GM23248 (cell line): ENCODE measurements at regions not wholly inside any gene's neighbourhood (a gene's known extent, or its start where the extent isn't known, plus 50 kb on each side); places are given as distances from the start of the nearest gene placed in this dataset.

ENCODE experiments used
- DNase-seq: peaks from one replicate; pipeline ENCODE4 v3.0.0-alpha.2; 2015
- H2AFZ ChIP-seq: fragments of 200-600 bp; sonication (generic); 2 replicates; pipeline ENCODE4 v1.6.1; 2016; ENCODE audit warnings: antibody characterized with exemption
- H3F3A ChIP-seq: fragments of 200-600 bp; sonication (generic); 2 replicates; pipeline ENCODE4 v1.6.1; 2016; ENCODE audit warnings: mild to moderate bottlenecking, antibody characterized with exemption, mixed run types; ENCODE audit not compliant: insufficient read depth
- H3K27ac ChIP-seq: fragments of 200-600 bp; sonication (generic); 2 replicates; pipeline ENCODE4 v1.5.1; 2016; ENCODE audit warnings: mild to moderate bottlenecking
- H3K27me3 ChIP-seq: fragments of 200-600 bp; sonication (generic); replicated peaks from 2 replicates; pipeline ENCODE4 v1.6.1; 2016; ENCODE audit warnings: mild to moderate bottlenecking; ENCODE audit not compliant: insufficient read depth
- H3K36me3 ChIP-seq: fragments of 200-600 bp; sonication (generic); 2 replicates; pipeline ENCODE4 v1.6.1; 2016; ENCODE audit warnings: low read depth, mild to moderate bottlenecking
- H3K4me1 ChIP-seq: fragments of 200-600 bp; sonication (generic); 2 replicates; pipeline ENCODE4 v1.6.1; 2016; ENCODE audit warnings: mild to moderate bottlenecking; ENCODE audit not compliant: insufficient read depth
- H3K4me2 ChIP-seq: fragments of 200-600 bp; sonication (generic); one replicate; pipeline ENCODE4 v1.6.1; 2016; ENCODE audit warnings: mild to moderate bottlenecking; ENCODE audit not compliant: unreplicated experiment
- H3K4me3 ChIP-seq: fragments of 200-600 bp; sonication (generic); 2 replicates; pipeline ENCODE4 v1.5.1; 2016; ENCODE audit warnings: mild to moderate bottlenecking
- H3K79me2 ChIP-seq: fragments of 200-600 bp; sonication (generic); 2 replicates; pipeline ENCODE4 v1.6.1; 2016; ENCODE audit warnings: mild to moderate bottlenecking; ENCODE audit not compliant: insufficient read depth
- H3K9ac ChIP-seq: fragments of 200-600 bp; sonication (generic); 2 replicates; pipeline ENCODE4 v1.6.1; 2016; ENCODE audit warnings: mild to moderate bottlenecking
- H3K9me2 ChIP-seq: fragments of 200-600 bp; sonication (generic); 2 replicates; pipeline ENCODE4 v1.6.1; 2016; ENCODE audit warnings: mixed run types, mild to moderate bottlenecking, moderate library complexity; ENCODE audit not compliant: insufficient read depth
- H3K9me3 ChIP-seq: fragments of 200-600 bp; sonication (generic); one replicate; pipeline ENCODE4 v1.6.1; 2017; ENCODE audit warnings: low read depth
- H4K20me1 ChIP-seq: fragments of 200-600 bp; sonication (generic); 2 replicates; pipeline ENCODE4 v1.6.0; 2016; ENCODE audit not compliant: insufficient read depth
- EZH2 ChIP-seq: fragments of 200-600 bp; sonication (generic); IDR thresholded peaks from 2 replicates; pipeline ENCODE4 v1.6.1; 2018; ENCODE audit warnings: antibody characterized with exemption, mild to moderate bottlenecking; ENCODE audit not compliant: insufficient read depth, poor library complexity, severe bottlenecking
- EZH2phosphoT487 ChIP-seq: fragments of 200-600 bp; sonication (generic); IDR thresholded peaks from 2 replicates; pipeline ENCODE4 v1.6.1; 2018; ENCODE audit warnings: antibody characterized with exemption, moderate library complexity, mild to moderate bottlenecking, low read depth; ENCODE audit not compliant: insufficient read depth
- WGBS, 2 experiments: methylation state at CpG; one replicate each; pipeline ENCODE4 v1.1.6; 2015 to 2017; ENCODE audit warnings: low lambda C conversion rate in 2 of 2, low coverage in 1 of 2; ENCODE audit errors: missing lambda C conversion rate in 2 of 2; 5-methylcytosine and 5-hydroxymethylcytosine counted together
- in situ Hi-C: fragments of 300-500 bp; cut with MboI; formaldehyde crosslinking; loops from 2 replicates; pipeline ENCODE4 v1.15.0; 2020

DNA sequence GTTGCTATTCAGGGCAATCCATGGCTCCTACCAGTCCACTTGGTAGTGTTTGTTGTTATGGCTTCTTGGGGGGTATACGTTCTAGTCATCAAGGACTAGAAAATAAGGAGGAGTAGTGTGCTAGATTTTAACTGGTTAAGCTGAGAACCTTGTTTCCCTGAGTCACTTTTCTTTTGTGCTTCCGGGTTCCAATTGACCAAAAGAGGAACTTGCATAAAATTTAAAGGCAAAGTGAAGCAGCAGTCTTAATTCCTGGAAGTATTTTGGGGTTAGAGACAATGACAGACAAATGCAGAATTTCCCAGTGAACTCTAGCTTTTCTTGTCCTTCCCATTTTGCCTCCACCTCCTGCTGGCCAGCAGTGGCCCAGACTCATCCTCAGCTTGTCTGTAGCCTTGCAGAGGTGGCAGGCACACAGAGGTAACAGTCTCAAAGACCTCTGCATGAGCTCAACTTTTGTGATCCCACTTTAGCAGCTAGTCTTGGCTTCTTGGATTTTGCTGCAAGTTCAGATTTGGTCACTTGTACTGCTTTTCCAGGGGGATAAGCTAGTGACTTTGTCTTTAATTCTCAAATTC is 1105.8 kb upstream of the NXPH2 start:
- DNase-seq, result no peak
- Histone ChIP-seq H3K4me2 (no peak overlapping the region), H3K9me3 (no peaks in the 10 kb centered on the region), H4K20me1 (no peaks in the 10 kb centered on the region), H3K9ac (no peak overlapping the region), H3K79me2 (no peaks in the 10 kb centered on the region), H3K4me3 (no peak overlapping the region), H3F3A (no peaks in the 10 kb centered on the region), H3K9me2 (no peaks in the 10 kb centered on the region), H3K36me3 (no peaks in the 10 kb centered on the region), H3K27me3 (no peaks in the 10 kb centered on the region), H3K27ac (no peak overlapping the region), H2AFZ (no peak overlapping the region), H3K4me1 (no peaks in the 10 kb centered on the region)
- in situ Hi-C loops, result no loop called here
- TF ChIP-seq EZH2phosphoT487, result no peak
- TF ChIP-seq EZH2, result no peak
- 10 to 15% methylated on average over 2 of the region's 2 CpGs for WGBS, 2 experiments

DNA sequence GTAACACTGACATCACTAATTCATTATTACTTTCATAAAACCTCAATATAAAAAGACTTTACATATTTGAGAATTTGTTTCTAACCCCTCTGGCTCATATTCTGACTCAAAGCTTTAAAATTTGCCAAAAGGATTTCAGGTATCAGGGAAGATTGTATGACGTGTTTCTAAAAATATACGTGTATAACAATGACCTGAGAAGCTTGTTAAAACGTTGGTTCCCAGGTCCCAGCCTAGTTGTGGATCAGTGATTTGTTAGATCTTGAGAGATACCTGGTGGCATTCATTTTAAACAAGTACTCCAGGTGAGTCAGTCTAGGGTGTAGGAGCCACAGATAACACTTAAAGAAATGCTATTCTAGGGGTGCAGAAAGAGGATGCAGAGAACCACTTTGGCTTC is 1096.8 kb upstream of the NXPH2 start:
- TF ChIP-seq EZH2 (no peak), EZH2phosphoT487 (no peak)
- Histone ChIP-seq H3K9me2 (no peaks in the 10 kb centered on the region), H3K36me3 (no peaks in the 10 kb centered on the region), H3K9ac (no peak overlapping the region), H3K9me3 (no peaks in the 10 kb centered on the region), H4K20me1 (no peaks in the 10 kb centered on the region), H3K4me2 (no peak overlapping the region), H3K27ac (no peak overlapping the region), H3K4me1 (no peaks in the 10 kb centered on the region), H2AFZ (no peak overlapping the region), H3K27me3 (no peaks in the 10 kb centered on the region), H3F3A (no peaks in the 10 kb centered on the region), H3K79me2 (no peaks in the 10 kb centered on the region), H3K4me3 (no peak overlapping the region)
- no peak for DNase-seq
- in situ Hi-C loops, result no loop called here
- WGBS, 2 experiments, result 27 to 44% methylated on average over 3 of the region's 3 CpGs

DNA sequence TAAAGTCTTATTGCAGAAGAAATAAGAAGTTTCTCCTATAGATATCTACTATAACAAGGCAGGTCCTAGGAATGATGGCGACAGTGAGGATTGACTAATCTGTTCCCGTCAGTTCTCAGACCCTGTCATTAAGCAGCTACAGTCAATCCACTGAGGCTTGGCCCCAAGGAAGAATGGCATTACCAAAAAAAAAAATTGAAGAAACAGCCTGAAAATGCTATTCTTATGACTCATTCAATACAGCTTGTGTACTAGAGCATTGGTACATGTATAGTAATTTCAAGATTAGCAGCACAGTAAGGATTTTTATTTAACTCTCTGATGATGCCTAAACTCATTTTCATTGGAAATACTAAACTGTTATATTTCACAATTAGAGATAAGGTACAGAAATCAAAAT is 1096.1 kb upstream of the NXPH2 start:
- Histone ChIP-seq H3K27ac (no peak overlapping the region), H3K79me2 (no peaks in the 10 kb centered on the region), H3K4me2 (no peak overlapping the region), H3K27me3 (no peaks in the 10 kb centered on the region), H3F3A (no peaks in the 10 kb centered on the region), H2AFZ (no peak overlapping the region), H3K4me3 (no peak overlapping the region), H4K20me1 (no peaks in the 10 kb centered on the region), H3K9ac (no peak overlapping the region), H3K9me3 (no peaks in the 10 kb centered on the region), H3K4me1 (no peaks in the 10 kb centered on the region), H3K9me2 (no peaks in the 10 kb centered on the region), H3K36me3 (no peaks in the 10 kb centered on the region)
- 67 to 71% methylated on average over 2 of the region's 2 CpGs for WGBS, 2 experiments
- no peak for DNase-seq
- in situ Hi-C loops, result no loop called here
- no peak for TF ChIP-seq EZH2
- no peak for TF ChIP-seq EZH2phosphoT487

DNA sequence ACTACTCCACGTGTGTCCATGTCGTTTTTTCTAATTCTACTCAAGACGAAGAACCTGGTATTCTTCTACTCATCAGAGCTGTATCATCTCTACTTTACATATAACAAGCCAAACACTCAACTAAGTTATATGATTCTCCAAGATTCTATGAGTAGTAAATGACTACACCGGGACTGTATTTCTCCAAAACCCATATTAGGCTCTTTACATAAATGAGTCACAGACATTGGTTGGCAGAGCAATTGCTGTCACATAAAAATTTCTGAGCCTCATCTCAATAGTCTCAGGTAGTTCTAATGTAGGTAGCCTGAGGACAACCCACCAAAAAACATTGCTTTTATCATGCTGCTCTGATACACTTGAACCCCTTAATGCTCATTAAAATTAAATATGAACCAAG is 1092.3 kb upstream of the NXPH2 start:
- DNase-seq, result no peak
- TF ChIP-seq EZH2phosphoT487, result no peak
- no peak for TF ChIP-seq EZH2
- WGBS, 2 experiments, result 31 to 38% methylated on average over 4 of the region's 4 CpGs
- H4K20me1 ChIP-seq, result no peaks in the 10 kb centered on the region
- no peak overlapping the region for H3K4me3 ChIP-seq
- no peak overlapping the region for H3K9ac ChIP-seq
- no peaks in the 10 kb centered on the region for H3K4me1 ChIP-seq
- H3K27ac ChIP-seq, result no peak overlapping the region
- no peak overlapping the region for H3K4me2 ChIP-seq
- no peaks in the 10 kb centered on the region for H3K9me3 ChIP-seq
- no peaks in the 10 kb centered on the region for H3F3A ChIP-seq
- H3K27me3 ChIP-seq, result no peaks in the 10 kb centered on the region
- no peaks in the 10 kb centered on the region for H3K9me2 ChIP-seq
- no peak overlapping the region for H2AFZ ChIP-seq
- in situ Hi-C loops, result no loop called here
- H3K79me2 ChIP-seq, result no peaks in the 10 kb centered on the region
- no peaks in the 10 kb centered on the region for H3K36me3 ChIP-seq

DNA sequence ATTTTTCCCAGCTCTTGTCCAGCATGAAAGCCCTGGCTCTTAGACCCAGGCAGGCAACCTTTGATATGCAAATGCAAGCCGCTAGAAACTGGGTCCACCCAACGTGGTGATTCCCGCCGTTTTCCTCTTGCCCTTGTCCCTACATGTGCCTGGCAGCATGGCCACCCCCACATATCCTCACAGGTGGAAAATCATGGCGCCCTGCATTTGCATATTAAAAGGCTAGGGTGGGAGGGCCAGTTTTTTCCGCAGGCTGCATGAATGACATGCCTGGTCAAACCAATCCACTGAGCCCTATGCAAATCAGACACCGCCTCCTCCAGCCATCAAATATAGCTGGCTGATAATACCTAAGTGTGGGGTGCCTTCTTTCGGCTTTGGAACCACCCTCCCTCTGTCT is 1091.8 kb upstream of the NXPH2 start:
- no peaks in the 10 kb centered on the region for H3K9me2 ChIP-seq
- DNase-seq, result no peak
- in situ Hi-C loops, result no loop called here
- no peaks in the 10 kb centered on the region for H3F3A ChIP-seq
- H3K36me3 ChIP-seq, result no peaks in the 10 kb centered on the region
- H3K9ac ChIP-seq, result no peak overlapping the region
- H3K27me3 ChIP-seq, result no peaks in the 10 kb centered on the region
- no peaks in the 10 kb centered on the region for H3K79me2 ChIP-seq
- no peaks in the 10 kb centered on the region for H4K20me1 ChIP-seq
- H2AFZ ChIP-seq, result no peak overlapping the region
- no peaks in the 10 kb centered on the region for H3K4me1 ChIP-seq
- H3K4me2 ChIP-seq, result no peak overlapping the region
- H3K9me3 ChIP-seq, result no peaks in the 10 kb centered on the region
- H3K4me3 ChIP-seq, result no peak overlapping the region
- WGBS, 2 experiments, result 34 to 43% methylated on average over 8 of the region's 8 CpGs
- TF ChIP-seq EZH2 (no peak), EZH2phosphoT487 (no peak)
- H3K27ac ChIP-seq, result no peak overlapping the region
